Thyroid gland (tissue), 4 donors: ENCODE measurements at regions not wholly inside any gene's neighbourhood (a gene's known extent, or its start where the extent isn't known, plus 50 kb on each side); places are given as distances from the start of the nearest gene placed in this dataset.

Source experiments
- CTCF ChIP-seq, 6 experiments: fragments of 200-600 bp in 3 of 6; fragments of 450-650 bp in 3 of 6; sonication (generic) in 3 of 6; IDR thresholded peaks; one replicate each; pipeline ENCODE4 v1.5.1; 2016 to 2019; ENCODE audit warnings: antibody characterized with exemption in 6 of 6, mild to moderate bottlenecking in 2 of 6, inconsistent platforms in 1 of 6, moderate library complexity in 1 of 6
- POLR2A ChIP-seq, 2 donors: fragments of 450-650 bp; IDR thresholded peaks; one replicate each; pipeline ENCODE4 v1.6.1; 2017; ENCODE audit warnings: antibody characterized with exemption in 2 of 2, mild to moderate bottlenecking in 2 of 2, moderate library complexity in 1 of 2

GRCh38 chr11:115926601-115927000 lies 422.4 kb upstream of the CADM1 start:
- TF ChIP-seq CTCF (IDR thresholded peaks at IDR 0.05), result no peak
- TF ChIP-seq POLR2A (IDR thresholded peaks at IDR 0.05), result no peak
